SK-N-SH (cell line): ENCODE measurements at regions not wholly inside any gene's neighbourhood (a gene's known extent, or its start where the extent isn't known, plus 50 kb on each side); places are given as distances from the start of the nearest gene placed in this dataset.

Experiments used
- CTCF ChIP-seq: fragments of 200-600 bp; sonication (generic); IDR thresholded peaks from 2 replicates; pipeline ENCODE4 v1.6.1; 2017; ENCODE audit warnings: antibody characterized with exemption, mild to moderate bottlenecking, moderate library complexity
- ELF1 ChIP-seq: IDR thresholded peaks from 2 replicates; pipeline ENCODE4 v1.4.0; 2012
- EP300 ChIP-seq, 2 experiments: IDR thresholded peaks; 2 replicates each; pipeline versions ENCODE4 v1.4.0 to v1.6.1; 2012; ENCODE audit warnings: borderline replicate concordance in 1 of 2, low read depth in 1 of 2, low read length in 1 of 2
- FOSL2 ChIP-seq: IDR thresholded peaks from 2 replicates; pipeline ENCODE4 v1.4.0; 2012; ENCODE audit warnings: low read depth, mild to moderate bottlenecking, moderate library complexity, borderline replicate concordance
- GABPA ChIP-seq: IDR thresholded peaks from 2 replicates; pipeline ENCODE4 v1.4.0; 2012; ENCODE audit warnings: low read depth, mild to moderate bottlenecking
- JUND ChIP-seq: IDR thresholded peaks from 2 replicates; pipeline ENCODE4 v1.4.0; 2012
- MAX ChIP-seq: IDR thresholded peaks from 2 replicates; pipeline ENCODE4 v1.4.0; 2012; ENCODE audit warnings: low read depth
- PBX3 ChIP-seq: IDR thresholded peaks from 2 replicates; pipeline ENCODE4; 2012
- RFX5 ChIP-seq: IDR thresholded peaks from 2 replicates; pipeline ENCODE4 v1.6.1; 2012; ENCODE audit warnings: mild to moderate bottlenecking, improper control_type of control experiment, low read length
- RXRA ChIP-seq: IDR thresholded peaks from 2 replicates; pipeline ENCODE4 v1.4.0; 2012; ENCODE audit warnings: low read depth, mild to moderate bottlenecking, borderline replicate concordance
- TCF12 ChIP-seq: IDR thresholded peaks from 2 replicates; pipeline ENCODE4 v1.4.0; 2012
- USF1 ChIP-seq: IDR thresholded peaks from 2 replicates; pipeline ENCODE4 v1.4.0; 2012; ENCODE audit warnings: low read depth, borderline replicate concordance

- TF ChIP-seq CTCF (no peak), PBX3 (no peak), USF1 (no peak), RXRA (no peak), GABPA (no peak), JUND (no peak), TCF12 (no peak), MAX (no peak), FOSL2 (no peak), RFX5 (no peak), ELF1 (no peak), EP300 (IDR thresholded peaks at IDR 0.05; ENCODE audit: borderline replicate concordance in 1 of 2, low read depth in 1 of 2, low read length in 1 of 2) (no peak)
These were observed 608.2 kb upstream of the NETO1 start for GRCh38 chr18:73476031-73476430.
